ENCODE measurements at regions not wholly inside any gene's neighbourhood (a gene's known extent, or its start where the extent isn't known, plus 50 kb on each side); places are given as distances from the start of the nearest gene placed in this dataset.

DNA sequence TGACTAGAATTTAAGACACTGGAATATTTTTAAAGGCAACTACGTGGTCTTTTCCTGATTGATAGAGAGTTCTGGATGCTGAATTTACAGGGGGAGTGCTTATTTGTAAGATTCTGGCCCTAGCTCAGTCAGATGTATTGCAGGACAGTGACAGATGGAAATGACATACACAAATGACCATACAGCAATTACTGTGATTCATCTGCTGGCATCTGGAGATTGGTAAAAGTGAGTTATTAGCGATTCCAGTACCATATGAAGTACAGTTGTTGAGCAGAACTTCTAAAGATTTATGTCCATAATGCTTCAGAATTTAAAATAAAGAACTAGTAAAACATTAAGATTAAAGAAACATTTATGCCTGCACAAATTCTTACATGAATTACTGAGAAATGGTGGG lies 243.2 kb downstream of the CRPPA start:
- Mint-ChIP-seq H3K27me3 (ENCODE audit: low read depth, unreplicated experiment) (no peaks in the 10 kb centered on the region), H3K9me3 (ENCODE audit: unreplicated experiment) (no peaks in the 10 kb centered on the region), H3K36me3 (ENCODE audit: low read depth, unreplicated experiment) (no peaks in the 10 kb centered on the region), H3K4me3 (ENCODE audit: unreplicated experiment) (no peak overlapping the region), H3K27ac (ENCODE audit: unreplicated experiment) (no peak overlapping the region), H3K4me1 (ENCODE audit: low read depth, unreplicated experiment) (no peaks in the 10 kb centered on the region)
- DNase-seq (ENCODE audit: low read depth) (no peak), FAIRE-seq (no peak)
- H3K4me3 ChIP-seq (ENCODE audit: insufficient read depth, low read depth, low read length): no peak overlapping the region
- no peak overlapping the region for H2AFZ ChIP-seq (ENCODE audit: low read depth, low read length)
- H3K9me3 ChIP-seq (ENCODE audit: insufficient read depth, low read depth, low read length): no peaks in the 10 kb centered on the region
- TF ChIP-seq, protein P1, sequence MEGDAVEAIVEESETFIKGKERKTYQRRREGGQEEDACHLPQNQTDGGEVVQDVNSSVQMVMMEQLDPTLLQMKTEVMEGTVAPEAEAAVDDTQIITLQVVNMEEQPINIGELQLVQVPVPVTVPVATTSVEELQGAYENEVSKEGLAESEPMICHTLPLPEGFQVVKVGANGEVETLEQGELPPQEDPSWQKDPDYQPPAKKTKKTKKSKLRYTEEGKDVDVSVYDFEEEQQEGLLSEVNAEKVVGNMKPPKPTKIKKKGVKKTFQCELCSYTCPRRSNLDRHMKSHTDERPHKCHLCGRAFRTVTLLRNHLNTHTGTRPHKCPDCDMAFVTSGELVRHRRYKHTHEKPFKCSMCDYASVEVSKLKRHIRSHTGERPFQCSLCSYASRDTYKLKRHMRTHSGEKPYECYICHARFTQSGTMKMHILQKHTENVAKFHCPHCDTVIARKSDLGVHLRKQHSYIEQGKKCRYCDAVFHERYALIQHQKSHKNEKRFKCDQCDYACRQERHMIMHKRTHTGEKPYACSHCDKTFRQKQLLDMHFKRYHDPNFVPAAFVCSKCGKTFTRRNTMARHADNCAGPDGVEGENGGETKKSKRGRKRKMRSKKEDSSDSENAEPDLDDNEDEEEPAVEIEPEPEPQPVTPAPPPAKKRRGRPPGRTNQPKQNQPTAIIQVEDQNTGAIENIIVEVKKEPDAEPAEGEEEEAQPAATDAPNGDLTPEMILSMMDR (IDR thresholded peaks at IDR 0.05; ENCODE audit: insufficient read depth, low read depth, low read length): no peak
- no peak for TF ChIP-seq EZH2 (IDR thresholded peaks at IDR 0.05; ENCODE audit: insufficient read depth, low read length)
- H3K79me2 ChIP-seq (ENCODE audit: insufficient read depth, low read length): no peaks in the 10 kb centered on the region
- no peaks in the 10 kb centered on the region for H3K27me3 ChIP-seq (ENCODE audit: insufficient read depth, low read length)
- no peak overlapping the region for H3K9ac ChIP-seq (ENCODE audit: low read length)
- H3K4me2 ChIP-seq (ENCODE audit: low read length): no peak overlapping the region
- H3K27ac ChIP-seq (ENCODE audit: low read depth, low read length): no peak overlapping the region
- no peaks in the 10 kb centered on the region for H4K20me1 ChIP-seq (ENCODE audit: insufficient read depth, low read length)
- no peaks in the 10 kb centered on the region for H3K36me3 ChIP-seq (ENCODE audit: insufficient read depth, low read length)
- no peaks in the 10 kb centered on the region for H3K4me1 ChIP-seq (ENCODE audit: insufficient read depth, low read length)

DNA sequence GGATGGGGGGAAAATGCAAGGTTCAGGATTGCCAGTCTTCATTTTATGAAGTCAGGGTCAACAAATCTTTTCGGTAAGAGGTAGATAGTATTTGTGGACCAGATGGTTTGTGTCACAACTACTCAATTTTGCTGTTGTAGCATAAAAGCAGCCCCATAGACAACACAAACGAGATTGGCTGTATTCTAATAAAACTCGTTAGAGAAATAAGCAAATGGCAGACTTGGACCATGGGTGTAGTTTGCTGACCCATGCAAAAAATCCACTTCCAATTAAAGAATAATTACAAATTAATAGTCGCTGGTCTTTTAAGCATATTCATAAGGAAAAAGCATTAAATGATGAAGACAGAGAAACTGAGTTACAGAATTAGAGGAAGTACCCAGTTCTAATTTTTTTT lies 247.1 kb downstream of the CRPPA start:
- Mint-ChIP-seq H3K27me3 (ENCODE audit: low read depth, unreplicated experiment) (no peaks in the 10 kb centered on the region), H3K4me3 (ENCODE audit: unreplicated experiment) (no peak overlapping the region), H3K4me1 (ENCODE audit: low read depth, unreplicated experiment) (peaks cover 5% of the 10 kb centered on the region), H3K9me3 (ENCODE audit: unreplicated experiment) (no peaks in the 10 kb centered on the region), H3K36me3 (ENCODE audit: low read depth, unreplicated experiment) (no peaks in the 10 kb centered on the region), H3K27ac (ENCODE audit: unreplicated experiment) (no peak overlapping the region)
- Histone ChIP-seq H3K27ac (ENCODE audit: low read depth, low read length) (no peak overlapping the region), H3K79me2 (ENCODE audit: insufficient read depth, low read length) (no peaks in the 10 kb centered on the region), H3K9ac (ENCODE audit: low read length) (no peak overlapping the region), H3K27me3 (ENCODE audit: insufficient read depth, low read length) (no peaks in the 10 kb centered on the region), H4K20me1 (ENCODE audit: insufficient read depth, low read length) (no peaks in the 10 kb centered on the region), H3K4me2 (ENCODE audit: low read length) (no peak overlapping the region), H3K4me1 (ENCODE audit: insufficient read depth, low read length) (no peaks in the 10 kb centered on the region), H2AFZ (ENCODE audit: low read depth, low read length) (no peak overlapping the region), H3K36me3 (ENCODE audit: insufficient read depth, low read length) (no peaks in the 10 kb centered on the region), H3K9me3 (ENCODE audit: insufficient read depth, low read depth, low read length) (no peaks in the 10 kb centered on the region), H3K4me3 (ENCODE audit: insufficient read depth, low read depth, low read length) (no peak overlapping the region)
- DNase-seq (ENCODE audit: low read depth) (no peak), FAIRE-seq (no peak)
- TF ChIP-seq, protein P1 (IDR thresholded peaks at IDR 0.05; ENCODE audit: insufficient read depth, low read depth, low read length): no peak
- TF ChIP-seq EZH2 (IDR thresholded peaks at IDR 0.05; ENCODE audit: insufficient read depth, low read length): no peak

DNA sequence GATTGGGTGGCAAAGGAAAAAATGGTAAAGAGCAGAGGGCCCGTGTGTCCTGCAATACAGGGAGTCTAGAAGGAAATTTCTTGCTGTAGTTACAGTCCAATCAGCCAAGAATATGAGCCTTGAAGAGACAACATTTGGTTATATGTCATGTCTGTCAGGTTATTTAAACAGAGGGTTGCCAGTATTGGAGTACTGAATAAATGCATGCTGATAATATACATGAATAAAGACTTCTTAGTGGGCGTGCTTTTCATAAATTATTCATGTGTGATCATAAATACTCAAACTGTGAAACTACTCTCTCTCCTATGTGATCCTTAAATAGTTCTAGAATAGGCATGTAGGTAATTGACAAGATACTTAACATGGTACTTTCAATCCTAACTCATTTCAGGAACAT lies 249.0 kb downstream of the CRPPA start:
- no peaks in the 10 kb centered on the region for H3K27me3 Mint-ChIP-seq (ENCODE audit: low read depth, unreplicated experiment)
- H3K4me1 ChIP-seq (ENCODE audit: insufficient read depth, low read length): no peaks in the 10 kb centered on the region

More for the DNA sequence above, 249.0 kb downstream of the CRPPA start:
- Histone ChIP-seq H3K79me2 (ENCODE audit: insufficient read depth, low read length) (no peaks in the 10 kb centered on the region), H3K4me3 (ENCODE audit: insufficient read depth, low read depth, low read length) (no peak overlapping the region), H3K9me3 (ENCODE audit: insufficient read depth, low read depth, low read length) (no peaks in the 10 kb centered on the region), H4K20me1 (ENCODE audit: insufficient read depth, low read length) (no peaks in the 10 kb centered on the region), H3K9ac (ENCODE audit: low read length) (no peak overlapping the region), H3K27me3 (ENCODE audit: insufficient read depth, low read length) (no peaks in the 10 kb centered on the region), H3K27ac (ENCODE audit: low read depth, low read length) (no peak overlapping the region), H3K4me2 (ENCODE audit: low read length) (no peak overlapping the region), H2AFZ (ENCODE audit: low read depth, low read length) (no peak overlapping the region), H3K36me3 (ENCODE audit: insufficient read depth, low read length) (no peaks in the 10 kb centered on the region)
- Mint-ChIP-seq H3K4me1 (ENCODE audit: low read depth, unreplicated experiment) (peaks cover 5% of the 10 kb centered on the region), H3K27ac (ENCODE audit: unreplicated experiment) (no peak overlapping the region), H3K4me3 (ENCODE audit: unreplicated experiment) (no peak overlapping the region), H3K9me3 (ENCODE audit: unreplicated experiment) (no peaks in the 10 kb centered on the region), H3K36me3 (ENCODE audit: low read depth, unreplicated experiment) (no peaks in the 10 kb centered on the region)
- DNase-seq (ENCODE audit: low read depth): no peak
- FAIRE-seq: no peak
- no peak for TF ChIP-seq EZH2 (IDR thresholded peaks at IDR 0.05; ENCODE audit: insufficient read depth, low read length)
- TF ChIP-seq, protein P1 (IDR thresholded peaks at IDR 0.05; ENCODE audit: insufficient read depth, low read depth, low read length): no peak

Measured in astrocyte (in vitro differentiated cells and primary cell).